ENCODE measurements at regions not wholly inside any gene's neighbourhood (a gene's known extent, or its start where the extent isn't known, plus 50 kb on each side); places are given as distances from the start of the nearest gene placed in this dataset.

DNA sequence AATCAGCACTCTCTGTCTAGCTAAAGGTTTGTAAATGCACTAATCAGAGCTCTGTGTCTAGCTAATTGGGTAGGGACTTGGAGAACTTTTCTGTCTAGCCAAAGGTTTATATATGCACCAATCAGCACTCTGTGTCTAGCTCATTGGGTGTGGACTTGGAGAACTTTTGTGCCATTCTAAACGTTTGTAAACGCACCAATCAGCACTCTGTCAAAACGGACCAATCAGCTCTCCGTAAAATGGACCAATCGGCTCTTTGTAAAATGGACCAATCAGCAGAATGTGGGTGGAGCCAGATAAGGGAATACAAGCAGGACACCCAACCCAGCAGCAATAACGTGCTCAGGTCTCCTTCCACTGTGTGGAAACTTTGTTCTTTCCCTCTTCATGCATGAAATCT, 298.6 kb upstream of the PTPRD start:
- TF ChIP-seq, protein P1, sequence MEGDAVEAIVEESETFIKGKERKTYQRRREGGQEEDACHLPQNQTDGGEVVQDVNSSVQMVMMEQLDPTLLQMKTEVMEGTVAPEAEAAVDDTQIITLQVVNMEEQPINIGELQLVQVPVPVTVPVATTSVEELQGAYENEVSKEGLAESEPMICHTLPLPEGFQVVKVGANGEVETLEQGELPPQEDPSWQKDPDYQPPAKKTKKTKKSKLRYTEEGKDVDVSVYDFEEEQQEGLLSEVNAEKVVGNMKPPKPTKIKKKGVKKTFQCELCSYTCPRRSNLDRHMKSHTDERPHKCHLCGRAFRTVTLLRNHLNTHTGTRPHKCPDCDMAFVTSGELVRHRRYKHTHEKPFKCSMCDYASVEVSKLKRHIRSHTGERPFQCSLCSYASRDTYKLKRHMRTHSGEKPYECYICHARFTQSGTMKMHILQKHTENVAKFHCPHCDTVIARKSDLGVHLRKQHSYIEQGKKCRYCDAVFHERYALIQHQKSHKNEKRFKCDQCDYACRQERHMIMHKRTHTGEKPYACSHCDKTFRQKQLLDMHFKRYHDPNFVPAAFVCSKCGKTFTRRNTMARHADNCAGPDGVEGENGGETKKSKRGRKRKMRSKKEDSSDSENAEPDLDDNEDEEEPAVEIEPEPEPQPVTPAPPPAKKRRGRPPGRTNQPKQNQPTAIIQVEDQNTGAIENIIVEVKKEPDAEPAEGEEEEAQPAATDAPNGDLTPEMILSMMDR (conservative IDR thresholded peaks at IDR 0.05) = no peak
- no peak overlapping the region for H3K27ac ChIP-seq

DNA sequence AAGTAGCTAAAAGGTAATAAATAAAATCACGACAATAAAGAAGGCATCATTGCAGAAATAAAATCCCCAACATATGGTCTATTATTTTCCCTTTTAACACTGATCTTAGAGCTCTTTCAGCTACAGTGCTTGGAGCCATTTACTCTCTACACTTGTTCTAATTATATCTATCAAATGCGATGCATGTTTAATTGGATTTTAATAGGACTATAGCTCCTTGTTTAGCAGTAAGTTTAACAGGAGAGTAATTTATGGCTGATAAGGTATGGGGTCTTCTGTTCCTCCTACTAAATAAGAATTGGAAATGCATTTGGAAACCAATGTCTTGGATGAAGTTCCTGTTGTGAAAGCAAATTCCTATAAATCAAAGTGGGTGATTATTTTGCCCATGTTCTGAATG, 304.2 kb upstream of the PTPRD start:
- TF ChIP-seq, protein P1 (conservative IDR thresholded peaks at IDR 0.05) = no peak
- no peak overlapping the region for H3K27ac ChIP-seq

DNA sequence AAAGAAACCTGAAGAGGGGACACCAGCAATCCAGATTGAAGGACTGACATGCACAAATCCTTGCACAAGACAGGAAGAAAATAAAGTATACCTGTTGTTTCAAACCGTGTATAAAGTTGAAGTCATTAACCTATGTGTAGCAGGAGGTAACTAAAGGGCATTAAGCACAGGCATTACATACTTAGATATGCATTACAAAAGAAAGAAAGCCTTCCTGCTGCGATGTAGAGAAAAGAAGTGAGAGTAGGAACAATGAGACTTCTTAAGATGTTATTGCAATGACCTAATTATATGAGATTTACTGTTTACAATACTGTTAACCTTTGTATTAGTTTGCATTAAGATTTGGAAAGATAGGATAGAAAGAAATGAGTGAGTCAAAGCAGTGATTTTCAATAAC, 308.9 kb upstream of the PTPRD start:
- no peak overlapping the region for H3K27ac ChIP-seq
- TF ChIP-seq, protein P1 (conservative IDR thresholded peaks at IDR 0.05) = no peak

DNA sequence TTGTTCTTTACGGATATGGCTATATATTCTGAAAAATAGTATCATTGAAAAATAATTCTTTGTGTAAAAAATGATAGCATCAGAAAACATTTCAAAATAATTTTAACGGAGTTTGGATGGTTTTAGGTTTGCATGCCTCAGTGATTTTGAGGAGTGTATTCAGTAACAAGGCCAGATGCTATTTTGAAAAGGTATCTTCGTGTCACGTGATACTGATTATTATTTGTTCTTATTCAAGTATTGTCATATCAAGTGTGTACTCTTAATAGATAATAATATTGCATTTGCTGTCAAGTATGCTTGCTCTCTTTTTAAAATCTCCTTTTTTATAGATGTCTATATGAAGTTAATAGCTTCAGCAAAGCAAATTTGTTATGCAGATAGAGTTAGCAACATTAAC, 313.1 kb upstream of the PTPRD start:
- TF ChIP-seq, protein P1 (conservative IDR thresholded peaks at IDR 0.05) = no peak
- no peak overlapping the region for H3K27ac ChIP-seq

DNA sequence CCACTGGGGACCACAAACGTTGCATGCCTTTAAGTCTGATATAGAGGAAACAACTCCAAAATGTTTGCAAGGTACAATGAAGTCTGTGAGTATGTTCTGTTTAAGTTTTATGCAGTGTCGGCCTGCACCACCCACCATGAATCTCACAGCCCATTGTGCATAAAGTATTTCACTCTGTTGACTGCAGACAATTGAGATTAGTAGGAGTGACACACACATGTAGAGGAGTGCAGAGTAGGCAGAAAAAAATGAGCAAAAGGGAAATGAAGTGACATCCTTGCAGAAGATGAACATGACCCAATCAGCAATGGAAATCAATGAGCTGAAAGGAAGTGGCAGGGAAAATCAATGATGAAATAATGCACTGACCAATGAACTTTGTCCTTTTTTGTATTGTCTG, 315.6 kb upstream of the PTPRD start:
- TF ChIP-seq, protein P1 (conservative IDR thresholded peaks at IDR 0.05) = no peak
- H3K27ac ChIP-seq = no peak overlapping the region

DNA sequence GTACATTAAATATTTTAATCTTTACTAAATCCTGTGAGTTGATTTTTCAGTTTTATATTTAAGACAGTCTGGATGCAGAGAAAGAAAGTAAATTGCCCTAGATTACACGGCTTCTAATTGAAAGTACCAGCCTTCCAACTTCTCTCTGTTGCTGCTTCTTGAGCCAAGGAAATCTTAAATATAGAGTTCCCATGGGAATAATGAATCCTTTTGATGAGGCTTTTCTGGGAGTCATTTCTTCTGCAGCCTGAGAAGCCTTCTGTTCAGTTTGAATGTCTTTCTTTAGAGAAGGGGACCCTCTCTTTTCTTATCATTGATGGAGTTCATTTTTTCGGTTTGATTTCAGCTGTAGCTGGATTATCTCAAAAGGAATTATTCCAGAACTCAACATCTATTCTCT, 317.3 kb upstream of the PTPRD start:
- H3K27ac ChIP-seq = no peak overlapping the region
- TF ChIP-seq, protein P1 (conservative IDR thresholded peaks at IDR 0.05) = no peak

DNA sequence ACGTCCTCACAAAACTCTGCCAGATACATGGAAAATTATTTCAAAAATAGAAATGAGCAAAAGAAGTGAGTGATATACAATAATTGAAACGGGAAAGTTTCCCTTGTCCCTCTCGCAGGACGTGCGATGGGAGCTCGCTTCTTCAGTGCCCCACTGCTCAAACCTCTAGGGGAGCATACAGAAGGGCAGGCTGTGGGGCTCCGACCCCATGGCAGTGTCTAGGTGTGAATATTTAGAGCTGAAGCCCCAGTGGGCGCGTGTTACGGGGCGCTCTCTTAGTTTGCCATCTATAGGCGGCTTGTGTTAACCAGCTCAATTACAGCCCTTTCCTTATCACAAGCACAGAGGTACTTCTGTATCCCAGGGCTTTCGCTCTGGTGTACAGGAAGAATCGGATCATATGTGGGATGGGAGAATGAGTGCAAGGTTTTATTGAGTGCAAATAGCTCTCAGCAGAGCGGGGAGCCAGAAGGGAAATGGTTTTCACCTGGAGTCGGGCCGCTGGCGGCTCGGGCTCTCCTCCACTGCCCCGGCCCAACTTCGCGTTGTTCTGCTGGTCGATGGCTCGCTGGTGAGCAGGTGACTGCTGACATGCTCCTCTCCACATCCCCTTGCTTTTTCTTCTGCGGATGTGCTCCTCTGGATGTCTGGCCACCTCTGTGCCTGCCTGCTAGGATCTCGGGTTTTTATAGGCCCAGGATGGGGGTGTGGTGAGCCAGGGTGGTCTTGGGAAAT, 334.0 kb upstream of the PTPRD start:
- no peak overlapping the region for H3K27ac ChIP-seq
- TF ChIP-seq, protein P1 (conservative IDR thresholded peaks at IDR 0.05) = no peak

All from VCaP (cell line).